ENCODE measurements at regions not wholly inside any gene's neighbourhood (a gene's known extent, or its start where the extent isn't known, plus 50 kb on each side); places are given as distances from the start of the nearest gene placed in this dataset.

DNA sequence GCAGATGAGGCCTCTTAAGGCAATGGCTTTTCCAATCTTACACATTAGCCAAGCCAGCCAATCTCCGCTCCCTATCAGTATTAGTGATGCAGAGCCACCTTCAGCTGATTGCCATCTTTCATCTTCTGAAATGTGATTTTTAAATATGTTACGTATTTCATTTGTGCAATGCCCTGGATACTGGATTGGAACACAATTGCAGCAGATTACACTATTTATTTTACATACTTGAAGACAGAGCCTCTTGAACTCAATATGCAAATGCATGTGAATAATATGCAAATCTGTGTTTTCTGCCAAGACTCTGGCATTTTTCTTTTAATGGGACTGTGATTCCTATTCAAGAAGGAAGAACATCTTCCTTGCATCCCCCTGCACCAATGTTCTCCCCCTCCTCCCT is 90.5 kb downstream of the GRIN2B start:
- TF ChIP-seq CTCF (IDR thresholded peaks at IDR 0.05): no peak
- no peak for TF ChIP-seq POLR2A (IDR thresholded peaks at IDR 0.05)
- no peak for TF ChIP-seq POLR2AphosphoS5 (IDR thresholded peaks at IDR 0.05)

Data from breast epithelium (tissue), 3 donors.